GM20000 (cell line): ENCODE measurements at regions not wholly inside any gene's neighbourhood (a gene's known extent, or its start where the extent isn't known, plus 50 kb on each side); places are given as distances from the start of the nearest gene placed in this dataset.
"Not testable (repeated sequence)": the region's sequence is repeated elsewhere in the genome, so short reads cannot be mapped to it uniquely, and the experiment has no call there.

ENCODE experiments used
- DNase-seq: peaks from one replicate; pipeline ENCODE4 v3.0.0; 2012; ENCODE audit warnings: low spot score
- CTCF ChIP-seq: IDR thresholded peaks from 2 replicates; pipeline ENCODE4 v1.5.1; 2012; ENCODE audit warnings: mild to moderate bottlenecking, control low read depth; ENCODE audit errors: extremely low read depth, missing control alignments

GRCh38 chr13:54706336-54706735, 1677.7 kb downstream of the OLFM4 start:
- no peak for DNase-seq
- TF ChIP-seq CTCF = no peak

- DNase-seq = no peak
- no peak for TF ChIP-seq CTCF
Observed at GRCh38 chr13:54709546-54709945, 1680.9 kb downstream of the OLFM4 start.

- DNase-seq = no peak
- no peak for TF ChIP-seq CTCF
Observed at GRCh38 chr13:54733639-54734038, 1705.0 kb downstream of the OLFM4 start.

GRCh38 chr13:54737211-54737610, 1708.6 kb downstream of the OLFM4 start:
- DNase-seq = not testable (repeated sequence)

- TF ChIP-seq CTCF = no peak
- DNase-seq = no peak
Observed at GRCh38 chr13:54742984-54743383, 1714.4 kb downstream of the OLFM4 start.

GRCh38 chr13:54744747-54745146, 1716.1 kb downstream of the OLFM4 start:
- no peak for DNase-seq
- TF ChIP-seq CTCF = no peak

GRCh38 chr13:54750521-54750920, 1721.9 kb downstream of the OLFM4 start:
- no peak for DNase-seq
- no peak for TF ChIP-seq CTCF

- DNase-seq = no peak
- no peak for TF ChIP-seq CTCF
Observed at GRCh38 chr13:54758795-54759194, 1730.2 kb downstream of the OLFM4 start.
